ENCODE measurements at regions not wholly inside any gene's neighbourhood (a gene's known extent, or its start where the extent isn't known, plus 50 kb on each side); places are given as distances from the start of the nearest gene placed in this dataset.

- no peak overlapping the region for H3K27ac ChIP-seq
- no peaks in the 10 kb centered on the region for H3K4me1 ChIP-seq
- TF ChIP-seq, protein P1, sequence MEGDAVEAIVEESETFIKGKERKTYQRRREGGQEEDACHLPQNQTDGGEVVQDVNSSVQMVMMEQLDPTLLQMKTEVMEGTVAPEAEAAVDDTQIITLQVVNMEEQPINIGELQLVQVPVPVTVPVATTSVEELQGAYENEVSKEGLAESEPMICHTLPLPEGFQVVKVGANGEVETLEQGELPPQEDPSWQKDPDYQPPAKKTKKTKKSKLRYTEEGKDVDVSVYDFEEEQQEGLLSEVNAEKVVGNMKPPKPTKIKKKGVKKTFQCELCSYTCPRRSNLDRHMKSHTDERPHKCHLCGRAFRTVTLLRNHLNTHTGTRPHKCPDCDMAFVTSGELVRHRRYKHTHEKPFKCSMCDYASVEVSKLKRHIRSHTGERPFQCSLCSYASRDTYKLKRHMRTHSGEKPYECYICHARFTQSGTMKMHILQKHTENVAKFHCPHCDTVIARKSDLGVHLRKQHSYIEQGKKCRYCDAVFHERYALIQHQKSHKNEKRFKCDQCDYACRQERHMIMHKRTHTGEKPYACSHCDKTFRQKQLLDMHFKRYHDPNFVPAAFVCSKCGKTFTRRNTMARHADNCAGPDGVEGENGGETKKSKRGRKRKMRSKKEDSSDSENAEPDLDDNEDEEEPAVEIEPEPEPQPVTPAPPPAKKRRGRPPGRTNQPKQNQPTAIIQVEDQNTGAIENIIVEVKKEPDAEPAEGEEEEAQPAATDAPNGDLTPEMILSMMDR (IDR thresholded peaks at IDR 0.05): no peak
- TF ChIP-seq POLR2A (IDR thresholded peaks at IDR 0.05): no peak
- intact Hi-C loops (cut with DNase I): no loop called here
- no peak overlapping the region for H3K4me3 ChIP-seq (replicated peaks in 1 of 3)
- DNase-seq: no peak
- no peaks in the 10 kb centered on the region for H3K36me3 ChIP-seq
- H3K9me3 ChIP-seq: no peaks in the 10 kb centered on the region
- no peaks in the 10 kb centered on the region for H3K27me3 ChIP-seq
- 81 to 82% methylated on average over 5 of the region's 5 CpGs for WGBS, 2 donors
Observed at GRCh38 chr1:29903548-29904166, 667.3 kb downstream of the PTPRU start.

DNA sequence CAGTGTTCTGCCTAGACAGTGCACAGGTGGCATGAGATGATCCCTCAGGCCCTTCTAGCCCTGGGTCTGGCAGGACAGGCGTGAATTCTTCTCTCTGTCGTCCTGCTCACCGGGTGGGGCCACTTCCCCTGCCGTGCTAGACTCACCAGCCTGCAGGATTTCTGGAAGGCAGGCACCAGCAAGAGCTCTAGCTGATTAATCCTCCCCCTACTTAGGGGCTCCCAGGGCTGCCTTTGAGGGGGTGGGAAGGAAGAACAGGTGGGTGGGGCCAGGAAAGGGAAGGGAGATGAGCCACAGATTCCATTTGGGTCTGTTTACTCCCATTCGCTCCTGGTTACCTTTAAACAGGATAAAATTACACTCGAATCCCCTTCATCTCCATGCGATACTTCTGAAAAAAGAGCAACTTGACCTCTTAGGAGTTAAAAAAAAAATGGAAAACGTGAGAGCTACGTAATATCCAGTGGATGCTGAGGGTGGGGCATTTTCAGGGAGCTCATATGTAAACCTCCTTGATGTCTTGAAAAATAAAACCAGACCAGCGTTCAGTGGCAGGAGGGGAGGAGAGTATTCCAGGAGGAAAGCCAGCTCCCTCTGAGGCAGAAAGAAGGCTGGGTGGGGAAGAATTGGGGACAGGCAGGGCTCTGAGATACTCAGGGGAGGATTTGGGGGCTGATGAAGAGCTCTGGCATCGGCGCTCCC is 665.5 kb downstream of the PTPRU start:
- Histone ChIP-seq H3K4me3 (replicated peaks in 1 of 3) (no peak overlapping the region), H3K27ac (no peak overlapping the region), H3K4me1 (no peaks in the 10 kb centered on the region), H3K27me3 (no peaks in the 10 kb centered on the region), H3K9me3 (no peaks in the 10 kb centered on the region), H3K36me3 (no peaks in the 10 kb centered on the region)
- intact Hi-C loops (cut with DNase I): no loop called here
- WGBS, 2 donors: 21 to 23% methylated on average over 12 of the region's 12 CpGs
- no peak for TF ChIP-seq POLR2A (IDR thresholded peaks at IDR 0.05)
- TF ChIP-seq, protein P1 (IDR thresholded peaks at IDR 0.05): no peak
- DNase-seq: no peak

GRCh38 chr1:29900712-29901111 is 664.4 kb downstream of the PTPRU start:
- TF ChIP-seq, protein P1 (IDR thresholded peaks at IDR 0.05): no peak
- TF ChIP-seq POLR2A (IDR thresholded peaks at IDR 0.05): no peak
- no peak overlapping the region for H3K4me3 ChIP-seq (replicated peaks in 1 of 3)
- H3K27ac ChIP-seq: no peak overlapping the region
- no peaks in the 10 kb centered on the region for H3K4me1 ChIP-seq
- no peaks in the 10 kb centered on the region for H3K9me3 ChIP-seq
- DNase-seq: no peak
- no peaks in the 10 kb centered on the region for H3K36me3 ChIP-seq
- intact Hi-C loops (cut with DNase I): no loop called here
- WGBS, 2 donors: 58 to 72% methylated on average over 3 of the region's 3 CpGs
- H3K27me3 ChIP-seq: no peaks in the 10 kb centered on the region

DNA sequence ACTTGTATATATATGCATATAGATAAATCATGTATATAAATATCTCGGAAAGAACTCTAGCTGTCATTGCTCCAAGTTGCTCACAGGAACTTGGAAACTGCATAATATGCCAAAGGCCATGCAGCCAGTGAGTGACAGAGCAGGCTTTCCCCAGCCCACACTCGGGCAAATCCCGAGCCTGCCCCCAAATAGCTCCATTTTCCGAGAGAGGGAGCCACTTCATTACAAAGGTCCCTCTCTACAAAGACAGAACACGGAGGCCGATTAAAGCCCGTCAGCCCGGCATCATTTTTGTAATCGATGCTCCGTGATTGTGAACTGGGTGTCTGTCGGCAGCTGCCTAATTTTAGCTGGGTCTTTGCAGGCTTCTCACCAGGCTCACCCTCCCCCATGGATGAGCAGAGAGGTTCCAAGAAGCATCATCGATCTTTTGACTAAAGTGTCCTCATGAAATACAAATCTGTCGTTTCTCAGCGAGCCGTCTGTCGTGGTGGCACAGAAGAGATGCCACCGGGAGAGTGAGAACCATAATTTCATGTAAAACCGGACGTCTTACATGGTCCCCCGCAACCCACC is 663.9 kb downstream of the PTPRU start:
- H3K27ac ChIP-seq: no peak overlapping the region
- H3K4me3 ChIP-seq (replicated peaks in 1 of 3): no peak overlapping the region
- no peaks in the 10 kb centered on the region for H3K9me3 ChIP-seq
- intact Hi-C loops (cut with DNase I): no loop called here
- no peak for TF ChIP-seq POLR2A (IDR thresholded peaks at IDR 0.05)
- TF ChIP-seq, protein P1 (IDR thresholded peaks at IDR 0.05): no peak
- H3K4me1 ChIP-seq: no peaks in the 10 kb centered on the region
- 66 to 70% methylated on average over 20 of the region's 20 CpGs for WGBS, 2 donors
- no peaks in the 10 kb centered on the region for H3K27me3 ChIP-seq
- no peak for DNase-seq
- H3K36me3 ChIP-seq: no peaks in the 10 kb centered on the region

All from thyroid gland (tissue), 4 donors.